ENCODE measurements at regions not wholly inside any gene's neighbourhood (a gene's known extent, or its start where the extent isn't known, plus 50 kb on each side); places are given as distances from the start of the nearest gene placed in this dataset.
"Not testable (repeated sequence)": the region's sequence is repeated elsewhere in the genome, so short reads cannot be mapped to it uniquely, and the experiment has no call there.

DNA sequence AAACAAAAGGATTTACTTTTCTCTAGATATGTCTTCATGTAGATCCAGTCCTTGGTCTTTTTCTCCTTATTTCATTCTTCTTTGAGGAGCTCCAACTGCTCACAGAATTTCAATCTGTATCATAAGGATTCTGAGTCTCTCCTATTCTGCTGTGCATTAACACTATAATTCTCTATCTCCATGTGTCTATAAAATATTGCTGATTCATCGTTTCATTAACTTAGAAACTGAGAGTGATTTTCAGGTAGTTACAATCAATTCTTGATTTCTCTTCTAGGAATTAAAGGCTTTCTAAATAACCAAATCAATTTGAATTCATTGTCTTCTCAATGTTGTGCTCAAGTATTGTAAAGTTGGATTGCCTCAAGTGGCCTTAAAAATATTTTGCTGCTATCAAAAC lies 651.5 kb upstream of the CADM2 start:
- TF ChIP-seq ZFX (IDR thresholded peaks at IDR 0.05), result no peak
- TF ChIP-seq, protein P1, sequence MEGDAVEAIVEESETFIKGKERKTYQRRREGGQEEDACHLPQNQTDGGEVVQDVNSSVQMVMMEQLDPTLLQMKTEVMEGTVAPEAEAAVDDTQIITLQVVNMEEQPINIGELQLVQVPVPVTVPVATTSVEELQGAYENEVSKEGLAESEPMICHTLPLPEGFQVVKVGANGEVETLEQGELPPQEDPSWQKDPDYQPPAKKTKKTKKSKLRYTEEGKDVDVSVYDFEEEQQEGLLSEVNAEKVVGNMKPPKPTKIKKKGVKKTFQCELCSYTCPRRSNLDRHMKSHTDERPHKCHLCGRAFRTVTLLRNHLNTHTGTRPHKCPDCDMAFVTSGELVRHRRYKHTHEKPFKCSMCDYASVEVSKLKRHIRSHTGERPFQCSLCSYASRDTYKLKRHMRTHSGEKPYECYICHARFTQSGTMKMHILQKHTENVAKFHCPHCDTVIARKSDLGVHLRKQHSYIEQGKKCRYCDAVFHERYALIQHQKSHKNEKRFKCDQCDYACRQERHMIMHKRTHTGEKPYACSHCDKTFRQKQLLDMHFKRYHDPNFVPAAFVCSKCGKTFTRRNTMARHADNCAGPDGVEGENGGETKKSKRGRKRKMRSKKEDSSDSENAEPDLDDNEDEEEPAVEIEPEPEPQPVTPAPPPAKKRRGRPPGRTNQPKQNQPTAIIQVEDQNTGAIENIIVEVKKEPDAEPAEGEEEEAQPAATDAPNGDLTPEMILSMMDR (conservative IDR thresholded peaks at IDR 0.05), result no peak
- H3K27ac ChIP-seq, result no peak overlapping the region

DNA sequence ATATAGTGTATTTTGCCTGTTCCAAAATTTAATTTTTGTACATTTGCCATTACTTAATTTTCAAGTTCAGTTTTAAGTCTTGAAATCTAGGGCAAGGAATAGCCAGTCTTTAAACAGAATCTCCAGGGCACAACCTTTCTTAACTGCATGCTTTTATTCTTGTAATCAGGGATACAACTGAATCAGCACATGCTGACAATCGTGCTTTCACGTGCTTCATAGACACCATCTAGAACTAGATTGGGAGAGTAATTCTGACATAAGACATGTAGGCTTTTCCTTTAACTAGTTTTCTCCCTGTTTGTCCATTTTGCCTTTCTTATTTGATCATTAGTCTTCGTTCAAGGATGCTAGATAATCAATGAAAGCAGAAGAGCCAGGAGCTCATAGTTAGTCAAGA lies 650.4 kb upstream of the CADM2 start:
- H3K27ac ChIP-seq, result no peak overlapping the region
- TF ChIP-seq, protein P1 (conservative IDR thresholded peaks at IDR 0.05), result no peak
- TF ChIP-seq ZFX (IDR thresholded peaks at IDR 0.05), result no peak

DNA sequence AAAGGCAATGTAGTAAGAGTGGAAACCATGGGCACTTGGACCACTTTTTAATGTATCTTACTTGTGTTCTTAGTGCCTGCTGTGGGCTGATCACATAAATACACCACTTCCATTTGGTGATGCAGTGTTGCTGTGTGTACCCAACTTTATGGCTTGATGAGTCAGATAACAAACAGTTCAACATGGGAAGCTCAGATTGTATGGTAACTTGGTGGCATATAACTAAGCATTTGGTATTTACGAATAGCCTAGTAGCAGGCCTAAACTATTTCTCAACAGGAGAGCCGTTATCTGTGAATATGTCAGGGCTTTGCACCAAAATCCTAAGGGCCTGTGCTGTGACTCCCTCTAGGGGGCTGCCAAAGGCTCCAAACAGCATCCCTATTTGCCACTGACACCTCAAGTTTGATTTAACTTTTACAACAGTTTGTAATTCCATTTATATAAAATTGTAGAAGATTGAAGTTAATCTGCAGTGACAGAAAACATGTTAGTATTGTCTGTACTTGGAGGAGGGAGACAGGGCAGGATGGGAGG lies 640.4 kb upstream of the CADM2 start:
- no peak overlapping the region for H3K27ac ChIP-seq
- TF ChIP-seq, protein P1 (conservative IDR thresholded peaks at IDR 0.05), result no peak
- TF ChIP-seq ZFX (IDR thresholded peaks at IDR 0.05), result no peak

DNA sequence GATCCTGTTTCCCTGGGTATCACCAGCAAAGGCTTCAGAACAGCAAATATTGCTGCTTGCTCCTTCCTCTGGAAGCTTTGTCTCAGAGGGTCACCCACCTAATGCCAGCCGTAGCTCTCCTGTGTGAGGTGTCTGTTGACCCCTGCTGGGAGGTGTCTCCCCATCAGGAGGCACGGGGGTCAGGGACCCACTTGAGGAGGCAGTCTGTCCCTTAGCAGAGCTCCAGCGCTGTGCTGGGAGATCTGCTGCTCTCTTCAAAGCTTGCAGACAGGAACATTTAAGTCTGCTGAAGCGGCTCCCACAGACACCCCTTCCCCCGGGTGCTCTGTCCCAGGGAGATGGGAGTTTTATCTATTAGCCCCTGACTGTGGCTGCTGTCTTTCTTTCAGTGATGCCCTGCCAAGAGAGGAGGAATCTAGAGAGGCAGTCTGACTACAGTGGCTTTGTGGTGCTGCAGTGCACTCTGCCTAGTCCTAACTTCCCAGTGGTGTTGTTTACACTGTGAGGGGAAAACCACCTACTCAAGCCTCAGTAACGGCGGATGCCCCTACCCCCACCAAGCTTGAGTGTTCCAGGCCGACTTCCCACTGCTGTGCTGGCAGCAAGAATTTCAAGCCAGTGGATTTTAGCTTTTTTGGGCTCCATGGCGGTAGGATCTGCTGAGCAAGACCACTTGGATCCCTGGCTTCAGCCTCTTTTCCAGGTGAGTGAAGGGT lies 593.1 kb upstream of the CADM2 start:
- H3K27ac ChIP-seq, result not testable (repeated sequence)
